ENCODE measurements at regions not wholly inside any gene's neighbourhood (a gene's known extent, or its start where the extent isn't known, plus 50 kb on each side); places are given as distances from the start of the nearest gene placed in this dataset.

DNA sequence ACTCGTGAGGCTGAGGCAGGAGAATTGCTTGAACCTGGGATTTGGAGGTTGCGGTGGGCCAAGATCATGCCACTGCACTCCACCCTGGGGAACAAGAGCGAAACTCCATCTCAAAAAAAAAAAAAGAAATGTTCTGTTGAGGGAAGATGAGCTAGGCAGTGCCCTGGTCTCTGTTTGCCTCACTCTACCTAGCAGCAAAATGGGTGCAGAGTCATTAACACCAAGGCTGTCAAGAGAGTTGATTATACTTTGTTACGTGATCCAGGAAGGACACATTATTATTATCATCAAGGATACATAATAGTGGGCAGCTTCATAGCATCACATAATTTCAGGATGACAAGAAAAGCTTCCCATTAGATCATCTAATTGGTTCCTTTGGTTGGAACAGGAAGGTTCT is 84.3 kb upstream of the MAP1LC3B2 start:
- TF ChIP-seq, protein P1, sequence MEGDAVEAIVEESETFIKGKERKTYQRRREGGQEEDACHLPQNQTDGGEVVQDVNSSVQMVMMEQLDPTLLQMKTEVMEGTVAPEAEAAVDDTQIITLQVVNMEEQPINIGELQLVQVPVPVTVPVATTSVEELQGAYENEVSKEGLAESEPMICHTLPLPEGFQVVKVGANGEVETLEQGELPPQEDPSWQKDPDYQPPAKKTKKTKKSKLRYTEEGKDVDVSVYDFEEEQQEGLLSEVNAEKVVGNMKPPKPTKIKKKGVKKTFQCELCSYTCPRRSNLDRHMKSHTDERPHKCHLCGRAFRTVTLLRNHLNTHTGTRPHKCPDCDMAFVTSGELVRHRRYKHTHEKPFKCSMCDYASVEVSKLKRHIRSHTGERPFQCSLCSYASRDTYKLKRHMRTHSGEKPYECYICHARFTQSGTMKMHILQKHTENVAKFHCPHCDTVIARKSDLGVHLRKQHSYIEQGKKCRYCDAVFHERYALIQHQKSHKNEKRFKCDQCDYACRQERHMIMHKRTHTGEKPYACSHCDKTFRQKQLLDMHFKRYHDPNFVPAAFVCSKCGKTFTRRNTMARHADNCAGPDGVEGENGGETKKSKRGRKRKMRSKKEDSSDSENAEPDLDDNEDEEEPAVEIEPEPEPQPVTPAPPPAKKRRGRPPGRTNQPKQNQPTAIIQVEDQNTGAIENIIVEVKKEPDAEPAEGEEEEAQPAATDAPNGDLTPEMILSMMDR (IDR thresholded peaks at IDR 0.05; ENCODE audit: low read depth, low read length), result no peak
- TF ChIP-seq EZH2phosphoT487 (IDR thresholded peaks at IDR 0.05; ENCODE audit: low read depth), result no peak

Data from OCI-LY3 (cell line).